HL-60 (cell line): ENCODE measurements at regions not wholly inside any gene's neighbourhood (a gene's known extent, or its start where the extent isn't known, plus 50 kb on each side); places are given as distances from the start of the nearest gene placed in this dataset.

Source experiments
- DNase-seq, 2 experiments: peaks; one replicate each; pipeline ENCODE4 v3.0.0-alpha.2; 2010 to 2020; ENCODE audit warnings: low read depth in 1 of 2, low spot score in 1 of 2
- H3K27ac ChIP-seq: fragments of 250-450 bp; sonication (Bioruptor Pico); replicated peaks from 2 replicates; pipeline ENCODE4 v1.5.1; 2020; ENCODE audit warnings: mild to moderate bottlenecking, moderate library complexity
- H3K27me3 ChIP-seq: fragments of 250-450 bp; sonication (Bioruptor Pico); 2 replicates; pipeline ENCODE4 v1.5.1; 2021; ENCODE audit warnings: mild to moderate bottlenecking, moderate library complexity; ENCODE audit not compliant: insufficient read depth, poor library complexity, severe bottlenecking
- H3K4me3 ChIP-seq: replicated peaks from 2 replicates; pipeline ENCODE4 v1.5.1; 2011; ENCODE audit warnings: mild to moderate bottlenecking, control low read depth, low read length; ENCODE audit not compliant: insufficient read depth
- CTCF ChIP-seq: IDR thresholded peaks from one replicate; pipeline ENCODE4 v1.5.1; 2011; ENCODE audit warnings: low read length, control low read depth, inconsistent platforms; ENCODE audit not compliant: insufficient read depth
- GABPA ChIP-seq: IDR thresholded peaks from 2 replicates; pipeline ENCODE4 v1.6.1; 2012; ENCODE audit warnings: low read depth
- POLR2AphosphoS5 ChIP-seq: IDR thresholded peaks from 2 replicates; pipeline ENCODE4 v1.6.1; 2012; ENCODE audit warnings: low read depth
- REST ChIP-seq: IDR thresholded peaks from 2 replicates; pipeline ENCODE4 v1.6.1; 2012; ENCODE audit warnings: low read depth; ENCODE audit not compliant: insufficient replicate concordance
- SPI1 ChIP-seq: IDR thresholded peaks from 2 replicates; pipeline ENCODE4 v1.6.1; 2012; ENCODE audit warnings: low read depth, mild to moderate bottlenecking, borderline replicate concordance

GRCh38 chr18:40613721-40614120 is 1341.3 kb upstream of the PIK3C3 start:
- Histone ChIP-seq H3K27ac (no peak overlapping the region), H3K4me3 (no peak overlapping the region), H3K27me3 (no peaks in the 10 kb centered on the region)
- no peak for DNase-seq
- TF ChIP-seq REST (no peak), SPI1 (no peak), CTCF (no peak), GABPA (no peak), POLR2AphosphoS5 (no peak)

DNA sequence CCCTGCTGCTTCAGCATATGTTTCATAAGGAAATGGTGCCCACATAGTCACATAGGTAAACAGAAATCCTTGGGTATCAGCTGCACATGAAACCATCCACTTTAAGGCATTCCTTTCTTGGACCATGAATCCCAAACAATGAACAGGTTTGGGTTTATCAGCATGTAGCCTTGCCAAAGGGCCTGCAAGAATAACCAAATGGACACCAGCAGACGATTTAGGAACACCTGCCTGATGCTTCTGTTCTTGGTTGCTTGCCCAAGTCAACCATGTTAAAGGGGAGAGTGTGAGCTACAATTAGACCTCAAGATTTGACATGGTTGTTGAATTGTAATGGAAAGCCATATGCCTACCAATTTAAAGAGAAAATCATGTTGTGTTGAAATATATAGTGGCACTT is 1342.7 kb upstream of the PIK3C3 start:
- Histone ChIP-seq H3K27me3 (no peaks in the 10 kb centered on the region), H3K27ac (no peak overlapping the region), H3K4me3 (no peak overlapping the region)
- TF ChIP-seq REST (no peak), CTCF (no peak), SPI1 (no peak), POLR2AphosphoS5 (no peak), GABPA (no peak)
- no peak for DNase-seq

DNA sequence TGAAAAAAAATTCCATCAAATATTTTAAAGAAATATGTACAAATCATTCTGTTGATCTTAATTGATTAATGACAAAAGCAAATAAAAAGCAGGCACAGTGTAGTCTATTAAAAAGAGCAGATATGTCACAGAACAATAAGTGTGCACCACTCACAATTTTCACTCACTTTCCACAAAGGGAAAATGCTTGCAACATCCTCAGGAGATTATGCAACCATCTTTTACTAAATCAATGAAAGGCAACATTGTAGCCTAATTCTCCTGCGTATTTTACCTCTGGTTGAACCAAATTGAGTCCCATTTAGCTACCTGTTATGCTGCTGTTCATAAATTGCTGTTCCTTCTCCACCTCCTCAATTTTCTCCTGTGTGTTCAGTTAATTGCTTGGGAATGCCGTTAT is 1346.8 kb upstream of the PIK3C3 start:
- DNase-seq: no peak
- Histone ChIP-seq H3K27me3 (no peaks in the 10 kb centered on the region), H3K4me3 (no peak overlapping the region), H3K27ac (no peak overlapping the region)
- TF ChIP-seq SPI1 (no peak), REST (no peak), POLR2AphosphoS5 (no peak), CTCF (no peak), GABPA (no peak)
